Left ventricle myocardium inferior (tissue), 1 donor: ENCODE measurements at regions not wholly inside any gene's neighbourhood (a gene's known extent, or its start where the extent isn't known, plus 50 kb on each side); places are given as distances from the start of the nearest gene placed in this dataset.

ENCODE experiments used
- DNase-seq: peaks from one replicate; pipeline ENCODE4 v3.0.0-alpha.2; 2020
- H3K27ac ChIP-seq: fragments of 200-600 bp; replicated peaks from 2 replicates; pipeline ENCODE4 v1.8.0; 2021
- H3K27me3 ChIP-seq: fragments of 200-600 bp; 2 replicates; pipeline ENCODE4 v1.8.0; 2021; ENCODE audit warnings: low read depth
- H3K36me3 ChIP-seq: fragments of 200-600 bp; 2 replicates; pipeline ENCODE4 v1.8.0; 2021
- H3K4me1 ChIP-seq: fragments of 200-600 bp; 2 replicates; pipeline ENCODE4 v1.8.0; 2021
- H3K4me3 ChIP-seq: fragments of 200-600 bp; 2 replicates; pipeline ENCODE4 v1.8.0; 2021; ENCODE audit warnings: mild to moderate bottlenecking, moderate library complexity
- H3K9me3 ChIP-seq: fragments of 200-600 bp; replicated peaks from 2 replicates; pipeline ENCODE4 v1.8.0; 2021
- intact Hi-C: fragments of 100-400 bp; cut with micrococcal nuclease; formaldehyde crosslinking; loops from one replicate; pipeline ENCODE4 v1.11.0; 2022
- TF ChIP-seq, protein P1 (sequence below): fragments of 200-600 bp; IDR thresholded peaks from 2 replicates; pipeline ENCODE4 v1.8.0; 2021; ENCODE audit warnings: antibody characterized with exemption, mild to moderate bottlenecking, borderline replicate concordance
- donor health status: DM: no; HTN: yes; CAD: no; lungs with severe emphysema.

DNA sequence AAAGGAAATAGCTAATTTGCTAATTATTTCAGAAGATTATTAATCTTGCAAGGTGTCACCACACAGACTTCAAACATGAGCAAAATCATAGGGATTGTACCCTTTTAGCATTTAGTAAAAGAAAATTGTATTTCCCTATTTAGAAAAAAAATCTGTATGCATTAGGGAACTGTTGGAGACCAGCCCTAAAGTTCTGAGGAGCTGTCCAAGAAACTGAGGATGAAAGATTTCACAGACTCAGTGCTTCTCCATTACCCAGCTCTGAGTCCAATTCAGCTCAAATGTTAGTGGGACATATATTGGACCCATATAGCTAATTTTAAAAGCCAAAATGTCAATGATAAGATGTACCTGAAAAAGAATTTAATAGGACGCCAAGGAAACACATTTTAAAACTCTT is 271.7 kb downstream of the SNX10 start:
- no peaks in the 10 kb centered on the region for H3K4me1 ChIP-seq
- no peak overlapping the region for H3K27ac ChIP-seq
- no peak for DNase-seq
- H3K36me3 ChIP-seq, result no peaks in the 10 kb centered on the region
- no peak overlapping the region for H3K4me3 ChIP-seq
- H3K9me3 ChIP-seq, result no peaks in the 10 kb centered on the region
- intact Hi-C loops, result no loop called here
- H3K27me3 ChIP-seq, result peaks cover 32% of the 10 kb centered on the region
- TF ChIP-seq, protein P1, sequence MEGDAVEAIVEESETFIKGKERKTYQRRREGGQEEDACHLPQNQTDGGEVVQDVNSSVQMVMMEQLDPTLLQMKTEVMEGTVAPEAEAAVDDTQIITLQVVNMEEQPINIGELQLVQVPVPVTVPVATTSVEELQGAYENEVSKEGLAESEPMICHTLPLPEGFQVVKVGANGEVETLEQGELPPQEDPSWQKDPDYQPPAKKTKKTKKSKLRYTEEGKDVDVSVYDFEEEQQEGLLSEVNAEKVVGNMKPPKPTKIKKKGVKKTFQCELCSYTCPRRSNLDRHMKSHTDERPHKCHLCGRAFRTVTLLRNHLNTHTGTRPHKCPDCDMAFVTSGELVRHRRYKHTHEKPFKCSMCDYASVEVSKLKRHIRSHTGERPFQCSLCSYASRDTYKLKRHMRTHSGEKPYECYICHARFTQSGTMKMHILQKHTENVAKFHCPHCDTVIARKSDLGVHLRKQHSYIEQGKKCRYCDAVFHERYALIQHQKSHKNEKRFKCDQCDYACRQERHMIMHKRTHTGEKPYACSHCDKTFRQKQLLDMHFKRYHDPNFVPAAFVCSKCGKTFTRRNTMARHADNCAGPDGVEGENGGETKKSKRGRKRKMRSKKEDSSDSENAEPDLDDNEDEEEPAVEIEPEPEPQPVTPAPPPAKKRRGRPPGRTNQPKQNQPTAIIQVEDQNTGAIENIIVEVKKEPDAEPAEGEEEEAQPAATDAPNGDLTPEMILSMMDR, result no peak

DNA sequence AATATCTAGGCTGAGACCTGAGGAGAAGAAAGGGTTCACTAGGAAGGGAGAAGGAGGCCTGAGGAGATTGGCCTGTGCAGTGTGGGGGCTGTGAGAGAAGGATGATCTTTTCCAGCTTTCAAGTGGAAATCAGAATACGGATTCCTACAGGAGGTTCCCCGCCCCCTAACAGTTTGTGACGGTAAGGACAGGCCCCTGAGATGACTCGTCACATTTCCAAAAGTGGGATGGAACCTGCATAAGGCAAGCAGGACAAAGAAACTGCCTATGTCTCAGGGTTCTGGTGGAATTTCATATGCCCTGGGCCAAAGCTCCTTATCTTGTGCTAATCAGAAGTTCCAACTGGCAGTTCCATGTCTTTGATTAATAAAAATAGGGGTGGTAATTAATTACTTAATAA is 275.6 kb downstream of the SNX10 start:
- Histone ChIP-seq H3K4me1 (no peaks in the 10 kb centered on the region), H3K9me3 (peaks cover 16% of the 10 kb centered on the region), H3K27me3 (peaks cover 28% of the 10 kb centered on the region), H3K27ac (no peak overlapping the region), H3K36me3 (no peaks in the 10 kb centered on the region), H3K4me3 (no peak overlapping the region)
- DNase-seq, result no peak
- intact Hi-C loops, result no loop called here
- TF ChIP-seq, protein P1, result no peak

DNA sequence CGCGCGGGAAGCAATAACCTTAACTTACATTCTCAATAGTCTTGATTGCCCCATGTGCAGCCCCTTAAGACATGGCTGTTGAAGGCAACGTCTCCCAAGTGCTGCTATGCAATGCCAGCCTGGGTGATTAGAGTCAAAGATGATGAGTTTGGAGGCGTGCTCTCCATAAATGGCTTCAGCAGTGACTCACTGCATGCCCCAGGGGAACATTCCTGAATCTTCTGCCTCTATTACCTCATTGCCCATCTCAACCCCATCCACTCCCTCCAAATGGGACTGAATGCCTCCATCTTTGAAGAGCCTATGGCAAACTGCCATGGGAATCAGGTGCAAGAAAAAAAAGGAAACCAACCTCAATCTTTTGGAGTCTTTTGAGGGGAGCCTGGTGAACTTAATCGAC is 282.8 kb downstream of the SNX10 start:
- no peaks in the 10 kb centered on the region for H3K36me3 ChIP-seq
- H3K9me3 ChIP-seq, result peaks cover 16% of the 10 kb centered on the region
- H3K4me3 ChIP-seq, result no peak overlapping the region
- no peak overlapping the region for H3K27ac ChIP-seq
- peaks cover 57% of the 10 kb centered on the region for H3K27me3 ChIP-seq
- no peaks in the 10 kb centered on the region for H3K4me1 ChIP-seq
- intact Hi-C loops, result no loop called here
- DNase-seq, result no peak
- TF ChIP-seq, protein P1, result no peak

DNA sequence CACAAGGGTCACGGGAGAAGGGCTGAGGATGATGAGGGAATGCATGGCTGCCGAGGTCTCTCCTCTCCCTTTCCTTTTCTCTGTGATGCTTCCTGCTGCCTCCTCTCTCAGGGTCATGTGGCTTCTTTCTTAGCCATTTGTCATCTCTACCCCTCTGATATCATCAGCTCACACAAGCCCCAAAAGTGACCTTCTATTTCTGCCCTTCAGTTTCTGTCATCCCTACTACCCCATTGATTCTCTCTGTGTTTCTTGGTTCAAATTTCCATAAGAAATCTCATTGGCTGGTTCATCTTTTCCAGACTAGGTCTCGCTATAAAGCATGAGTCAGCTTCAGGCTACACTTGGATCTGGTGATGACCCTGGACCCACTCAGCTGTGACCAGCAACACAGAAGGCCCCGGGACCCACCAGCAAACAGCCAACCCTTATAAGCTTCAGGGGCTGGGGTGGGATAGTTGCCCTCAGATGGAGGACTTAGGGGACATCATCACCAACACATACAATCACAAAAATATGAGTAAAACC is 284.3 kb downstream of the SKAP2 start:
- no peaks in the 10 kb centered on the region for H3K36me3 ChIP-seq
- no peak for DNase-seq
- no peaks in the 10 kb centered on the region for H3K9me3 ChIP-seq
- no peaks in the 10 kb centered on the region for H3K4me1 ChIP-seq
- TF ChIP-seq, protein P1, result no peak
- peaks cover 73% of the 10 kb centered on the region for H3K27me3 ChIP-seq
- intact Hi-C loops, result no loop called here
- no peak overlapping the region for H3K27ac ChIP-seq
- no peak overlapping the region for H3K4me3 ChIP-seq

DNA sequence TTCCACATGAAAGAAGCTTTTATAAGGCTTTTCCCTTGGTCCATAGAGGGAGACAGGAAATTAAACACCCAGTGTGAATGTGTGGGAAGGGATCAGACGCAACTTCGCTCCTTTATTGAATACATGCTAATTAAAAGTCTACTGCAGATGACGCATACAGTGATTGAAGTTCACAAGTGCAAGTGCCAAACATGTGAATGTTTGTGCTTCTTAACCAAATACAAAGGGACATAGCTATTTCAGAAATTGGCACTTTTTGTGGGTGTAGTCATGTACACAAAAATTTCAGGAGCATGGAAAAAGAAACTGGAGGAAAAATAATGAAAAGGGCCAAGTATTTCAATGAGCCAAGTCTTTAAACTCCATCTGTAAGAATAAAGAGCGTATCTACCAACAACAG is 283.7 kb downstream of the SKAP2 start:
- Histone ChIP-seq H3K9me3 (no peaks in the 10 kb centered on the region), H3K27me3 (peaks cover 73% of the 10 kb centered on the region), H3K27ac (no peak overlapping the region), H3K4me1 (no peaks in the 10 kb centered on the region), H3K36me3 (no peaks in the 10 kb centered on the region), H3K4me3 (no peak overlapping the region)
- DNase-seq, result no peak
- TF ChIP-seq, protein P1, result no peak
- intact Hi-C loops, result no loop called here
